ENCODE measurements at regions not wholly inside any gene's neighbourhood (a gene's known extent, or its start where the extent isn't known, plus 50 kb on each side); places are given as distances from the start of the nearest gene placed in this dataset.

DNA sequence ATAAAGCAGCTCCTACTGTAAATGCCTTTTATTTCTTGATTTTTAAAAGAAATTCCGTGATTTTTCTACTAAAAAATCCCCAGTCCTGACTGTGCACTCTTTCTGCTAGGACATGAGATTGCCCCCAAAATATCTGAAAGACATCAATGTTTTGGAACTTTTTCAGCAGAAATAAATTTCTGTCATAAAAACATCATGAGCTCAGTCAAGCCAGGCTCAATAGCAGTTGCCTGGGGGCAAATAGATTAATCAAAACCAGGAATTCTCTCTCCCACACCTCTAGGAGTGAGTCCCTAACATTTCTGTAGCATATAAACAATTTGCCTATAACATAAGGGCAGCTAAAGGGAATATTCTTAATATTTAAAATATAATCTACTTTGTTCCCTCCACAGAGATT lies 654.1 kb downstream of the PTPRC start:
- no peak for TF ChIP-seq EZH2 (IDR thresholded peaks at IDR 0.05; ENCODE audit: borderline replicate concordance, low read depth, low read length, severe bottlenecking)
- TF ChIP-seq, protein P1, sequence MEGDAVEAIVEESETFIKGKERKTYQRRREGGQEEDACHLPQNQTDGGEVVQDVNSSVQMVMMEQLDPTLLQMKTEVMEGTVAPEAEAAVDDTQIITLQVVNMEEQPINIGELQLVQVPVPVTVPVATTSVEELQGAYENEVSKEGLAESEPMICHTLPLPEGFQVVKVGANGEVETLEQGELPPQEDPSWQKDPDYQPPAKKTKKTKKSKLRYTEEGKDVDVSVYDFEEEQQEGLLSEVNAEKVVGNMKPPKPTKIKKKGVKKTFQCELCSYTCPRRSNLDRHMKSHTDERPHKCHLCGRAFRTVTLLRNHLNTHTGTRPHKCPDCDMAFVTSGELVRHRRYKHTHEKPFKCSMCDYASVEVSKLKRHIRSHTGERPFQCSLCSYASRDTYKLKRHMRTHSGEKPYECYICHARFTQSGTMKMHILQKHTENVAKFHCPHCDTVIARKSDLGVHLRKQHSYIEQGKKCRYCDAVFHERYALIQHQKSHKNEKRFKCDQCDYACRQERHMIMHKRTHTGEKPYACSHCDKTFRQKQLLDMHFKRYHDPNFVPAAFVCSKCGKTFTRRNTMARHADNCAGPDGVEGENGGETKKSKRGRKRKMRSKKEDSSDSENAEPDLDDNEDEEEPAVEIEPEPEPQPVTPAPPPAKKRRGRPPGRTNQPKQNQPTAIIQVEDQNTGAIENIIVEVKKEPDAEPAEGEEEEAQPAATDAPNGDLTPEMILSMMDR (IDR thresholded peaks at IDR 0.05; ENCODE audit: borderline replicate concordance, extremely low read depth, low read length, poor library complexity, severe bottlenecking) = no peak
- no peaks in the 10 kb centered on the region for H3K36me3 ChIP-seq (ENCODE audit: insufficient read depth, low read length)
- H3K79me2 ChIP-seq (ENCODE audit: insufficient read depth, low read length) = no peaks in the 10 kb centered on the region
- H3K4me1 ChIP-seq (ENCODE audit: insufficient read depth, low read length) = peaks cover 16% of the 10 kb centered on the region
- no peak overlapping the region for H3K4me3 ChIP-seq (ENCODE audit: low read depth in 1 of 2, low read length in 2 of 2)
- H3K9ac ChIP-seq (ENCODE audit: low read depth, low read length) = no peak overlapping the region
- no peak overlapping the region for H3K27ac ChIP-seq (ENCODE audit: low read length)
- H4K20me1 ChIP-seq (ENCODE audit: insufficient read depth, low read length) = no peaks in the 10 kb centered on the region
- no peak overlapping the region for H2AFZ ChIP-seq (ENCODE audit: low read depth, low read length)
- no peak for ATAC-seq (ENCODE audit: insufficient read depth, low read depth)
- H3K27me3 ChIP-seq (ENCODE audit: insufficient read depth, low read length, poor library complexity) = no peaks in the 10 kb centered on the region
- no peak for DNase-seq
- no peaks in the 10 kb centered on the region for H3K9me3 ChIP-seq (ENCODE audit: insufficient read depth, low read length, severe bottlenecking)
- H3K4me2 ChIP-seq (ENCODE audit: insufficient read depth, low read length) = no peak overlapping the region

- peak overlapping the region; percentile 53 for H3K27ac ChIP-seq (ENCODE audit: low read length)
- no peak overlapping the region for H3K4me2 ChIP-seq (ENCODE audit: insufficient read depth, low read length)
- H2AFZ ChIP-seq (ENCODE audit: low read depth, low read length) = no peak overlapping the region
- 0 out of 2 replicates have a peak overlapping the region, but pooled peaks have one; percentile 7 for H3K9ac ChIP-seq (ENCODE audit: low read depth, low read length)
- H3K4me3 ChIP-seq (ENCODE audit: low read depth in 1 of 2, low read length in 2 of 2) = no peak overlapping the region
- DNase-seq (peak; percentile 71), ATAC-seq (ENCODE audit: insufficient read depth, low read depth) (peak; percentile 79)
- no peak for TF ChIP-seq EZH2 (IDR thresholded peaks at IDR 0.05; ENCODE audit: borderline replicate concordance, low read depth, low read length, severe bottlenecking)
- TF ChIP-seq, protein P1 (IDR thresholded peaks at IDR 0.05; ENCODE audit: borderline replicate concordance, extremely low read depth, low read length, poor library complexity, severe bottlenecking) = no peak
- H3K9me3 ChIP-seq (ENCODE audit: insufficient read depth, low read length, severe bottlenecking) = no peaks in the 10 kb centered on the region
- no peaks in the 10 kb centered on the region for H4K20me1 ChIP-seq (ENCODE audit: insufficient read depth, low read length)
- H3K79me2 ChIP-seq (ENCODE audit: insufficient read depth, low read length) = no peaks in the 10 kb centered on the region
- peaks cover 16% of the 10 kb centered on the region for H3K4me1 ChIP-seq (ENCODE audit: insufficient read depth, low read length)
- no peaks in the 10 kb centered on the region for H3K27me3 ChIP-seq (ENCODE audit: insufficient read depth, low read length, poor library complexity)
- H3K36me3 ChIP-seq (ENCODE audit: insufficient read depth, low read length) = no peaks in the 10 kb centered on the region
Observed at GRCh38 chr1:199295107-199295506, 656.3 kb downstream of the PTPRC start.

GRCh38 chr1:199297174-199297573 lies 658.3 kb downstream of the PTPRC start:
- DNase-seq = no peak
- TF ChIP-seq EZH2 (IDR thresholded peaks at IDR 0.05; ENCODE audit: borderline replicate concordance, low read depth, low read length, severe bottlenecking) = no peak
- TF ChIP-seq, protein P1 (IDR thresholded peaks at IDR 0.05; ENCODE audit: borderline replicate concordance, extremely low read depth, low read length, poor library complexity, severe bottlenecking) = no peak
- Histone ChIP-seq H2AFZ (ENCODE audit: low read depth, low read length) (no peak overlapping the region), H3K4me1 (ENCODE audit: insufficient read depth, low read length) (peaks cover 16% of the 10 kb centered on the region), H3K4me3 (ENCODE audit: low read depth in 1 of 2, low read length in 2 of 2) (no peak overlapping the region), H3K27me3 (ENCODE audit: insufficient read depth, low read length, poor library complexity) (no peaks in the 10 kb centered on the region), H4K20me1 (ENCODE audit: insufficient read depth, low read length) (no peaks in the 10 kb centered on the region), H3K27ac (ENCODE audit: low read length) (no peak overlapping the region), H3K79me2 (ENCODE audit: insufficient read depth, low read length) (no peaks in the 10 kb centered on the region), H3K9me3 (ENCODE audit: insufficient read depth, low read length, severe bottlenecking) (no peaks in the 10 kb centered on the region), H3K36me3 (ENCODE audit: insufficient read depth, low read length) (no peaks in the 10 kb centered on the region), H3K9ac (ENCODE audit: low read depth, low read length) (no peak overlapping the region), H3K4me2 (ENCODE audit: insufficient read depth, low read length) (no peak overlapping the region)
- no peak for ATAC-seq (ENCODE audit: insufficient read depth, low read depth)

DNA sequence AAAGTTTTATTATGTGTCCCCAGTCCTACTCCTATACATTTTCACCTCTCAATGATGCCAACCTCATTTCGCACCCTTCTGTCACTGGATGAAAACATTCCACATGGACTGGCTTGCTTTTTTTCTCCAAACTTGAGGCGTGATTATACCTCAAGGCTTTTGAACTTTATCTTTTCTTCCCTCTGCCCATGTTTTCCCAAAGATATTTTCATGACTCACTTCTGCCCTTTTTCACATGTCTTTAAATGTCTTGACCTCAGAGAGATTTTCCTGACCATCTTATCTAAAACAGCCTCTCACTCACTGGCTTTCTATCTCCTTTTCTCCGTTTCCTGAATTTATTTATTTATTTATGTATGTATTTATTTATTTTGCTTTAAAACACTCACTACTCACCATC lies 659.0 kb downstream of the PTPRC start:
- TF ChIP-seq, protein P1 (IDR thresholded peaks at IDR 0.05; ENCODE audit: borderline replicate concordance, extremely low read depth, low read length, poor library complexity, severe bottlenecking) = no peak
- TF ChIP-seq EZH2 (IDR thresholded peaks at IDR 0.05; ENCODE audit: borderline replicate concordance, low read depth, low read length, severe bottlenecking) = no peak
- Histone ChIP-seq H3K27me3 (ENCODE audit: insufficient read depth, low read length, poor library complexity) (no peaks in the 10 kb centered on the region), H2AFZ (ENCODE audit: low read depth, low read length) (no peak overlapping the region), H3K79me2 (ENCODE audit: insufficient read depth, low read length) (no peaks in the 10 kb centered on the region), H3K4me2 (ENCODE audit: insufficient read depth, low read length) (no peak overlapping the region), H3K36me3 (ENCODE audit: insufficient read depth, low read length) (no peaks in the 10 kb centered on the region), H3K9me3 (ENCODE audit: insufficient read depth, low read length, severe bottlenecking) (no peaks in the 10 kb centered on the region), H3K4me3 (ENCODE audit: low read depth in 1 of 2, low read length in 2 of 2) (no peak overlapping the region), H3K9ac (ENCODE audit: low read depth, low read length) (no peak overlapping the region), H3K4me1 (ENCODE audit: insufficient read depth, low read length) (peaks cover 16% of the 10 kb centered on the region), H3K27ac (ENCODE audit: low read length) (no peak overlapping the region), H4K20me1 (ENCODE audit: insufficient read depth, low read length) (no peaks in the 10 kb centered on the region)
- DNase-seq = no peak
- ATAC-seq (ENCODE audit: insufficient read depth, low read depth) = no peak

All from DND-41 (cell line).